ENCODE measurements at regions not wholly inside any gene's neighbourhood (a gene's known extent, or its start where the extent isn't known, plus 50 kb on each side); places are given as distances from the start of the nearest gene placed in this dataset.

GRCh38 chr20:12466915-12467314 lies 541.9 kb upstream of the SPTLC3 start:
- Histone ChIP-seq H3K27me3 (no peaks in the 10 kb centered on the region), H3K9me3 (peaks cover 0 to 10% (median 0%) of the 10 kb centered on the region in 11 donors)
- TF ChIP-seq CTCF (IDR thresholded peaks at IDR 0.05), result no peak

GRCh38 chr20:12467758-12468157 lies 541.0 kb upstream of the SPTLC3 start:
- no peaks in the 10 kb centered on the region for H3K36me3 ChIP-seq
- H3K27ac ChIP-seq, result no peak overlapping the region
- intact Hi-C loops (cut with DNase I), result loop anchor here in 1 of 10 donors (10.0 kb wide), 1 partner anchor 47 kb away; no protein-coding TSS in a partner anchor
- no peak for TF ChIP-seq CTCF (IDR thresholded peaks at IDR 0.05)
- no peak for ATAC-seq
- 84 to 88% methylated on average over 4 of the region's 4 CpGs for WGBS, 2 donors
- H3K4me1 ChIP-seq, result no peaks in the 10 kb centered on the region
- no peak for DNase-seq
- H3K9me3 ChIP-seq, result peaks cover 0 to 10% (median 0%) of the 10 kb centered on the region in 11 donors
- H3K4me3 ChIP-seq, result no peak overlapping the region
- no peaks in the 10 kb centered on the region for H3K27me3 ChIP-seq

More at GRCh38 chr20:12466915-12467314, 541.9 kb upstream of the SPTLC3 start:
- DNase-seq (no peak), ATAC-seq (no peak)
- H3K4me1 ChIP-seq, result no peaks in the 10 kb centered on the region
- H3K27ac ChIP-seq, result no peak overlapping the region
- intact Hi-C loops (cut with DNase I), result loop anchor here in 1 of 10 donors (10.0 kb wide), 1 partner anchor 48 kb away; no protein-coding TSS in a partner anchor
- H3K36me3 ChIP-seq, result no peaks in the 10 kb centered on the region
- WGBS, 2 donors, result 57 to 60% methylated on average over 2 of the region's 2 CpGs
- no peak overlapping the region for H3K4me3 ChIP-seq

GRCh38 chr20:12482661-12483060 lies 526.1 kb upstream of the SPTLC3 start:
- no peak overlapping the region for H3K27ac ChIP-seq
- no peak for TF ChIP-seq CTCF (IDR thresholded peaks at IDR 0.05)
- H3K4me1 ChIP-seq, result no peaks in the 10 kb centered on the region
- intact Hi-C loops (cut with DNase I), result no loop called here
- no peak overlapping the region for H3K4me3 ChIP-seq
- H3K9me3 ChIP-seq, result peaks cover 0 to 15% (median 0%) of the 10 kb centered on the region in 11 donors
- DNase-seq, result no peak
- no peaks in the 10 kb centered on the region for H3K36me3 ChIP-seq
- no peaks in the 10 kb centered on the region for H3K27me3 ChIP-seq
- no peak for ATAC-seq
- 91 to 97% methylated on average over 2 of the region's 2 CpGs for WGBS, 2 donors

- no peak overlapping the region for H3K27ac ChIP-seq
- H3K27me3 ChIP-seq, result no peaks in the 10 kb centered on the region
- peaks cover 0 to 3% (median 0%) of the 10 kb centered on the region in 11 donors for H3K9me3 ChIP-seq
- no peak for DNase-seq
- intact Hi-C loops (cut with DNase I), result no loop called here
- no peaks in the 10 kb centered on the region for H3K36me3 ChIP-seq
- 69 to 74% methylated on average over 2 of the region's 2 CpGs for WGBS, 2 donors
- no peak for ATAC-seq
- H3K4me1 ChIP-seq, result no peaks in the 10 kb centered on the region
- TF ChIP-seq CTCF (IDR thresholded peaks at IDR 0.05), result no peak
- no peak overlapping the region for H3K4me3 ChIP-seq
These were observed 506.3 kb upstream of the SPTLC3 start for GRCh38 chr20:12502443-12502842.

Data from heart right ventricle (tissue), 16 donors.